ENCODE measurements at regions not wholly inside any gene's neighbourhood (a gene's known extent, or its start where the extent isn't known, plus 50 kb on each side); places are given as distances from the start of the nearest gene placed in this dataset.

GRCh38 chr3:13252207-13252606, 167.9 kb downstream of the NUP210 start:
- Histone ChIP-seq H3K36me3 (no peaks in the 10 kb centered on the region), H3K27ac (no peak overlapping the region), H3K27me3 (peaks cover 0 to 34% (median 0%) of the 10 kb centered on the region in 3 donors), H3K9me3 (no peaks in the 10 kb centered on the region), H3K4me3 (no peak overlapping the region), H3K4me1 (no peaks in the 10 kb centered on the region)
- TF ChIP-seq EP300 (IDR thresholded peaks at IDR 0.05): no peak
- TF ChIP-seq, protein P1, sequence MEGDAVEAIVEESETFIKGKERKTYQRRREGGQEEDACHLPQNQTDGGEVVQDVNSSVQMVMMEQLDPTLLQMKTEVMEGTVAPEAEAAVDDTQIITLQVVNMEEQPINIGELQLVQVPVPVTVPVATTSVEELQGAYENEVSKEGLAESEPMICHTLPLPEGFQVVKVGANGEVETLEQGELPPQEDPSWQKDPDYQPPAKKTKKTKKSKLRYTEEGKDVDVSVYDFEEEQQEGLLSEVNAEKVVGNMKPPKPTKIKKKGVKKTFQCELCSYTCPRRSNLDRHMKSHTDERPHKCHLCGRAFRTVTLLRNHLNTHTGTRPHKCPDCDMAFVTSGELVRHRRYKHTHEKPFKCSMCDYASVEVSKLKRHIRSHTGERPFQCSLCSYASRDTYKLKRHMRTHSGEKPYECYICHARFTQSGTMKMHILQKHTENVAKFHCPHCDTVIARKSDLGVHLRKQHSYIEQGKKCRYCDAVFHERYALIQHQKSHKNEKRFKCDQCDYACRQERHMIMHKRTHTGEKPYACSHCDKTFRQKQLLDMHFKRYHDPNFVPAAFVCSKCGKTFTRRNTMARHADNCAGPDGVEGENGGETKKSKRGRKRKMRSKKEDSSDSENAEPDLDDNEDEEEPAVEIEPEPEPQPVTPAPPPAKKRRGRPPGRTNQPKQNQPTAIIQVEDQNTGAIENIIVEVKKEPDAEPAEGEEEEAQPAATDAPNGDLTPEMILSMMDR (IDR thresholded peaks at IDR 0.05): no peak
- TF ChIP-seq POLR2A (IDR thresholded peaks at IDR 0.05): no peak
- no peak for TF ChIP-seq POLR2AphosphoS5 (IDR thresholded peaks at IDR 0.05)
- no peak for DNase-seq
- intact Hi-C loops (cut with DNase I; ENCODE audit: low total_unique reads): no loop called here
- WGBS, 5 donors: 82 to 88% (median 85%) methylated on average over 10 of the region's 10 CpGs

DNA sequence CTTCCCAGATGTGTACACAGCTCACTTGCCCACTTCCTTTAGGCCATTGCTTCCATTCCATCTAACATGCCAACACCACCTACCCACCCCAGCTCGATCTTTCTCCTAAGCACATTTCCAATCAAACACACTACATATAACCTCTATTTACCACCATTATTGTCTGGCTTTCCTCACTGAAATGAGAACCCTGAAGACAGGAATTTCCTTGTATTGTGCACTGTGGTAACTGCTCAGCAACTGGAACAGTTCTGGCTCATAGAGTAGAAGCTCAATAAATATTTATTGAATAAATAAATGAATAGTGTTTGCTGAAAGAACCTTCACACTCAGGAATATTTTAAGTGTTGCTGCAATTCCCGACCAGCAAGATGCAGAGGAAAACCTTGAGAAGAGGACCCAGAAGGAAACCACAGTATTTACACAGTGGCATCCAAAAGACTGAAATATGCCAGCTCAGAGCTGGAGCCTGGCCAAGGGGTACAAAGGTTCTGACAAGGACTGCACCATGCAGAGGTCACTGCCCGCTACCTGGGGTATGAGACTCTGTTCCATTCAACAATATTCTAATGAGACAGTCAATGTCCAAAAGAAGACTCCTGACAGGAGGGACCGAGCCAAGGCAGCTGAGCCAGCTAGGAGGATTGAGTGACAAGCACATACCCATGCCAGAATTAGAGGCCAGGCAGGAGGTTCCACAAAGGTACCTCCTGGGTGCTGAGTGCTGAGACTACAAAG, 168.8 kb downstream of the NUP210 start:
- DNase-seq: no peak
- H3K36me3 ChIP-seq: no peaks in the 10 kb centered on the region
- H3K9me3 ChIP-seq: no peaks in the 10 kb centered on the region
- intact Hi-C loops (cut with DNase I; ENCODE audit: low total_unique reads): no loop called here
- peaks cover 0 to 25% (median 0%) of the 10 kb centered on the region in 3 donors for H3K27me3 ChIP-seq
- WGBS, 5 donors: 53 to 72% (median 61%) methylated on average over 4 of the region's 4 CpGs
- no peak overlapping the region for H3K4me3 ChIP-seq
- TF ChIP-seq POLR2A (IDR thresholded peaks at IDR 0.05) (no peak), EP300 (IDR thresholded peaks at IDR 0.05) (no peak), POLR2AphosphoS5 (IDR thresholded peaks at IDR 0.05) (no peak)
- TF ChIP-seq, protein P1 (IDR thresholded peaks at IDR 0.05): no peak
- H3K4me1 ChIP-seq: no peaks in the 10 kb centered on the region
- no peak overlapping the region for H3K27ac ChIP-seq

DNA sequence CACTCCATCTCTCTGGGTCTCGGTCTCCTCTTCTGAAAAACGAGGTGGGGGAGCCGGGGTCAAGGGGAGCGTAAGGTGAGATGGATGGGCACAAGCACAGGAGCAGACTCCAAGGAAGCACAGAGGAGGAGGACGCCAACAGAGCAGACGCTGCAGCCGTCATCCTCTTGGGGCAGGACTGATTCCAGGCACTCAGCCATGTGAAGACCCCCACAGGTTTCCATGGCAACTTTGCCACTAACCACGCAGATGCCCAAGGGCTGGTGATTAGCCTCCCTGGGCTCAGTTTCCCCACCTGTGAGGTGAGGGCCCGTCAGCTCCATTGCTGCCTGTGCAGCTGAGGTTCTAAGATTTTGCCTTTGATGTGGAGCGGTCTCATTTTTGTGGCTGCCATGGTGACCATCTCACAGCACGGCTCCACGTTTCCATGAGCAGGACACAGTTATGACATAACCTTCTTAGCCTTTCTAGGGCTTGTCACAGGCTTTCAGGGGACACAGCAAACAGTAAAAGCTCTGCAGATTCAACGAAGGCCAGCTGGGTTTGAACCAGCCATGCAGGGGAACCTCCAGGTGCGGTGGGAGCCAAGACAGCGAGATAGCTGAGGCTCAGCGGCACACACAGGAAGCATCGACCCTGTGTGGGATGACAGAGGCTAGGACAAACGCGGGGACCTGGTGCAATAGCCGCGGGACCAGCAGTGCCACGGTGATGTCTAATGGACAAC, 170.3 kb downstream of the NUP210 start:
- DNase-seq: no peak
- H3K4me3 ChIP-seq: no peak overlapping the region
- no peaks in the 10 kb centered on the region for H3K9me3 ChIP-seq
- intact Hi-C loops (cut with DNase I; ENCODE audit: low total_unique reads): no loop called here
- 70 to 75% (median 73%) methylated on average over 17 to 22 of the region's 22 CpGs for WGBS, 5 donors
- no peak overlapping the region for H3K27ac ChIP-seq
- no peak for TF ChIP-seq POLR2AphosphoS5 (IDR thresholded peaks at IDR 0.05)
- TF ChIP-seq POLR2A (IDR thresholded peaks at IDR 0.05): no peak
- no peak for TF ChIP-seq EP300 (IDR thresholded peaks at IDR 0.05)
- TF ChIP-seq, protein P1 (IDR thresholded peaks at IDR 0.05): no peak
- no peaks in the 10 kb centered on the region for H3K4me1 ChIP-seq
- H3K27me3 ChIP-seq: peaks cover 0 to 13% (median 0%) of the 10 kb centered on the region in 3 donors
- H3K36me3 ChIP-seq: no peaks in the 10 kb centered on the region

- TF ChIP-seq EP300 (IDR thresholded peaks at IDR 0.05) (no peak), POLR2A (IDR thresholded peaks at IDR 0.05) (no peak)
- Histone ChIP-seq H3K27me3 (peaks cover 0 to 11% (median 0%) of the 10 kb centered on the region in 3 donors), H3K36me3 (no peaks in the 10 kb centered on the region), H3K27ac (no peak overlapping the region), H3K4me1 (no peaks in the 10 kb centered on the region), H3K9me3 (no peaks in the 10 kb centered on the region), H3K4me3 (no peak overlapping the region)
- 57 to 73% (median 69%) methylated on average over 6 of the region's 6 CpGs for WGBS, 5 donors
- intact Hi-C loops (cut with DNase I; ENCODE audit: low total_unique reads): no loop called here
- DNase-seq: no peak
Observed at GRCh38 chr3:13248640-13249039, 171.5 kb downstream of the NUP210 start.

All from stomach (tissue), 8 donors.